ENCODE measurements at regions not wholly inside any gene's neighbourhood (a gene's known extent, or its start where the extent isn't known, plus 50 kb on each side); places are given as distances from the start of the nearest gene placed in this dataset.

DNA sequence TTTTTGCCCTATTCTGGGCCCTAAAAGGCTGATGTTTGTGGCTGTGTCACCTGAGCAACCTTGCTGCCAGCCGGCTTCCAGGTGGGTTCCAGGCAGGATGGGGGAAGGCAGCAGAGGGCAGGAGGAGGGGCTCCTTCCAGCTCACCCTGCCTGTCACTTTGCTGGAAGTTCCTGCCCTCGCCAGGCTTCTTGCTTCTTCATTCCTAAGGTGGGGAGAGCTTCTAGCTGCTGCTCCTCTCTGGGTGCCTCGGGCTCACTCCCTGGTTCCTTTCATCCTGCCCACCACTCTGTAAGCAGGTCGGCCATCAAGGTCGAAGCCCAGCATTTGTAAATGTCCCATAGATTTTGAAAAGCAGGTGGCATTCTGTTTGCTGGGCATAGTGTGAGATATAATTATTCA lies 249.4 kb upstream of the HS6ST1 start:
- DNase-seq (ENCODE audit: extremely low read depth in 1 of 11, low read depth in 9 of 11, low spot score in 4 of 11): no peak

DNA sequence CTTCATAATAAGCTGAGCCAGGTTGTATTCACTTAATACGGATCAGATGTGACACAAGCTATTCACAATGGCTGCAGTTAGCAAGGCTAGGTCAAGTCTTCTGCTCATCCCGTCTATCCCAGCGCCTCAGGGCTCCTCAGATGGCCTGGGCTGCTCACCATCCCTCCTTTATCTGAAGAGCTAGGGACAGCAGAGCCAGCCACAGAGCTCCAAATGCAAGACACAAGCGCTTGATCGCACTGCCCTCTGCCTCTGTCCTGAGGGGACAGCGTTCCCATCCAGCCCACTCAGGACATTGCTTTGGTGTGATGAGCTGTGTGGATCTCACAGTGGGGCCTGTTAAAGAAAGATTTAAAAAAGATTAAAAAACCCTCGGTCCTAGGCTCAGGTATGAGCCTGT lies 254.4 kb upstream of the HS6ST1 start:
- DNase-seq (ENCODE audit: extremely low read depth in 1 of 11, low read depth in 9 of 11, low spot score in 4 of 11): no peak

DNA sequence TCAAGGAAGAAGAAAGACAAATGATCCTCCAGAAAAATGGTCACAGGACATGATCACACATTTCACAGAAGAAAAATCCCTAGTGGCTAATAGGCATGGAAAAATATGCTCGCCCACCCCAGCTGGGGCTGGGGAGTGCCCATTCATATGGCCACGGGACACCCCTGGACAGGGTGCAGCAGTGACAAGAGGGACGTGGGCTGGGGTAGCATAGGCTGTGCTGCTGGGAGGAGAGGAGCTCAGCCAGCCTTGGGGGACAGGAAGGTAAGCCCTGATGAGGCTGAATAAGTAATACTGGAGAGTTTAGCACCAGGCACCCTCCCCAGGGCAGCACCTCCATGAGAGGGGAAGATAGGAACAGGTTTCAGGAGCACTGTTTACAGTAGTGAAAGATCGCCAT lies 254.9 kb upstream of the HS6ST1 start:
- no peak for DNase-seq (ENCODE audit: extremely low read depth in 1 of 11, low read depth in 9 of 11, low spot score in 4 of 11)

DNA sequence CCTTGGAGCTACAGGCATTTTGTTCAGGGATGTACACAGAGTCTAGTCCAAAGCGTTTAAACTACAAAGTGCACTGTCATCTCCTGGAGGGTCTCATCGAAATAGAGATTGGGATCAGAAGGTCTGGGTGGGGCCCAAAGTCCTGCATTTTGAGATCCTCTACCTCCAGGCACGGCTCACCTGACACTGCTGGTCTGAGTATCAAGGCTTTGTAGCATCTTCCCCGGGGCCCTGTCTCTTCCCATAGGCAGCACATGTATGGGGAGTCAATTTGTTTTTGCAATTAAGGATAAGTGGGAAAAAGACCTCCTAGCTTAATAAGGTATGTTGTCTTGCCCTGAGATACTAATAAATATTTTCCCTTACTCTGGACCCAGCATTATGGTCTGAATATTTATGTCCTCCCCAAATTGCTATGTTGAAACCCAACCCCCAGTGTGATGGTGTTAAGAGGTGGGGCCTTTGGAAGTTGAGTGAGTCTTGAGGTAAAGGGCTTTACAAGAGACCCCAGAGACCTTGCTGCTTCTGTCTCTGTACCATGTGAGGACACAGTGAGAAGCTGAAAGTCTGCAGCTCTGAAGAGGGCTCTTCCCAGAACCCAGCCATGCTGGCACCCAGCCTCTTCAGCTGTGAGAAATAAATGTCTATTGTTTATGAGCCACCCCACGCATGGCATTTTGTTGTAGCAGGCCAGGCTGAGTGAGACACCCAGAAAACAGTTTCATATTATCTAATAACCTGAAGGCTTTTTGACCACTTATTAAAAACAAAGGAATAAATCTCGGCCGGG lies 258.7 kb upstream of the HS6ST1 start:
- no peak for DNase-seq (ENCODE audit: extremely low read depth in 1 of 11, low read depth in 9 of 11, low spot score in 4 of 11)

DNA sequence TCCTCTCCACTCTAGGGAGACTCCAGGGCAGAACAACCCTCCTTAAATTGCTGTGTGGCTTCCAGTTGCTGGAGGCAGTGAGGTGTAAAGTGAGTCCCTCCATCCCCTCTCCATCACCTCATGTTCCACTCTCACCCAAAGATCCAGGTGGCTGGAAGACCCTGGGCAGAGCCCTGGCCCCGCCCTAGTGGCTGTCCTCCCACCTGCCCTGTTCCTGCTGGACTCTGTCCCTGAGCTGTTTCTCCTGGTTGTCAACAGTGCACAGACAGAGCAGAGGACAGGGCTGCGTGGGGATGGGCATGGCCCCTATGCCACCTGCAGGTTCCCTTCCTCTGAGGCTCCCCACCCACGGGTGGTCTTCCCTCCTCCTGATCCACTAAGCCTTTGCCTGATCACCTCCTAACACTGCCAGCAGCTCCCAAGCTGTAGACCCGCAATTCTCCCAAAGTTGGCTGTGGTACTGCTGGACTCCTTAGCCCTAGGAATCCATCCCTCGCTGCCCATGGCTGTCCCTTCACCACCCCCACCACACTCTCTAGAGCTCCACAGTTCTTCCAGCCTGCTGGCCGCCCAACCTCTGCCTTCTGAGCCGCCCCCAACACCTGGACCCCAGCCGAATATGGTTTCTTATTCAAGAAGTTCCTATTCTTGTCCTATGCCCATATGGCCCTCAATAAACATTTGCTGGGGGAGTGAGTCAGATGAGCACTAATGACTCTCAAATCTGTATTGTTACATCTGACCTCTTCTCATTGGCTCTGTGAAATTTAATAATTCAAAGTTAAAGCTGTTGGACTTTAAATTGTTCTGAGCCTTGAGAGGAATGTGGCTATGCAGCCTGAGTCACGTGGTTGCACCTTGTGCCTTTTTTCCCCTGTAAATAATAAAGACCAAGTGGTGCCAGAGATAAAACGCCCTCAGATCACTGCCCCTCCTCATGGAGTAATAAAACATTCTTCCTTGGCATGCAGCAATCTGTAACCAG lies 260.0 kb upstream of the HS6ST1 start:
- DNase-seq (ENCODE audit: extremely low read depth in 1 of 11, low read depth in 9 of 11, low spot score in 4 of 11): no peak

DNA sequence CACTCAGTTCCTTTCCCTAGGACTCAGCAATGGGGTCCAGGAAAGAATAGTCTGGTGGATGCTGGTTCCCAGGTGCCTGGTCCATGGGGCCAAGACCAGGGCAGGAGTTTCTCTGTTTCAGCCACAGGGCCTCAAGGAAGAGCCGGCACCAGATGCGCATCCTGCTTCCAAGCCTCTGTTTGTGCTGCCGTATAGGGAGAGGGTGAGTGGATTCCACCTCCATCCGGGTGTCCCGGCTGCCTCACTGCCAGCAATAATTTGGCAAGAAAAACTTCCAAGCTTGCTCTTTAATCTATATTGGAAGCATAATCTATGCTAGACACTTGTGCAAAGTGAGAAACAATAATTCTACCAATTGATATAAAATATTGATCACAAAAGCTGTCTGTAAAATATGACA lies 261.2 kb upstream of the HS6ST1 start:
- no peak for DNase-seq (ENCODE audit: extremely low read depth in 1 of 11, low read depth in 9 of 11, low spot score in 4 of 11)

DNA sequence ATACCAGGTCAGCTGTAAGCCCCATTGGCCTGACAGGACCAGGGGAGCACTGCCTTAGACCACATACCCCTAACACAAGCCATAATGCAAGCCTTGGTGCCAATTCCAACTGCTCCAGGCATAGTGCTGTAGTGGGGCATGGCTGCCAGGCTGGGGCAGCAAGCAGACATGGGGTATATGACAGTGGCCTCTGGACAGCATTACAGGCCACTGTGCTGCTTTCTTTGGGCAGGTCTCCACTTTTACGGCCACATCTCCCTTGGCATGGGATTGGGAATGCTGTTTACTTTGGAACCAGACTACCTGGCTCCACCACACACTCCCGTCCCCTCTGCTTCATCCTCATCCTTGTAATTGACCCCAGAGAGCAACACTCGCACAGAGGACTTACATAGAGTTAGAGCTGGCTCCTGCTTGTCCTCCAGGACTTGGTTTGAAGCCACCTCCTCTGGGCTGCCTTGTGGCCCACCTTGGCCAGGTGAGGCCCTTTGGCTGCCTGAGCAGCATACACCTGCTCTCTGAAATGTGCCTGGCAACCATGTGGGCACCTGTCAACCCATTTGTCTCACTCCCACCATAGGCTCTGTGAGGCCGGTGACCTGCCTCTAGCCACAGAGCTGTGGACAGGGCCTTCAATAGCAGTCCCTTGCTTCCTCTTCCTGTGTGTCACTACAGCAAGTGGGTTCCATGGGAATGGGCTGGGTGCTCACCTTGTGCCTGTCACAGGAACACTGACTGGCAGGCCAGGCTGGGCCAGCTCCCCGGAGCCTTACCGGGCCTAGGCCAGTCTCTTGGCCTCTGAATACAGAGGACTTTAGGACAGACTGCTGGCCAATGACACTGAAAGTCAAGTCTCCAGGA lies 262.6 kb upstream of the HS6ST1 start:
- DNase-seq (ENCODE audit: extremely low read depth in 1 of 11, low read depth in 9 of 11, low spot score in 4 of 11): no peak

DNA sequence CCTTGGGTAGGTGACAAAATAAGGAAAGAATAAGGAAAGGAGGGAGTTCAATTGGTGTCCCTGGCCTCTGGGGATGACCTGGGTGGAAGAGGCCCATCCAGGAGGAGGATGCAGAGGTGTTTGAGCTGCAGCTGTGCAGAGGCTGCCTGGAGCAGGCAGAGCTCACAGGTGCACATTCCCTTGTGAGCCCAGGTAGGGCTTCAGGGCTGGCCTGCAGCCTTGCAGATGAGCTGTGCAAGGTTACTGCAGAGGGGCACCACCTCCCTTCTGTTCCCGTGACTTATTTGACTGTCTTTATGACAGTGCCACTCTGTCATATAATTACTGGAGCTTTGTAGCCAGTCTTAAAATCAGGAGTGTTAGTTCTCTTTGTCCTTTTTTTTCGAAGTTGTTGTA lies 263.2 kb upstream of the HS6ST1 start:
- no peak for DNase-seq (ENCODE audit: extremely low read depth in 1 of 11, low read depth in 9 of 11, low spot score in 4 of 11)

DNA sequence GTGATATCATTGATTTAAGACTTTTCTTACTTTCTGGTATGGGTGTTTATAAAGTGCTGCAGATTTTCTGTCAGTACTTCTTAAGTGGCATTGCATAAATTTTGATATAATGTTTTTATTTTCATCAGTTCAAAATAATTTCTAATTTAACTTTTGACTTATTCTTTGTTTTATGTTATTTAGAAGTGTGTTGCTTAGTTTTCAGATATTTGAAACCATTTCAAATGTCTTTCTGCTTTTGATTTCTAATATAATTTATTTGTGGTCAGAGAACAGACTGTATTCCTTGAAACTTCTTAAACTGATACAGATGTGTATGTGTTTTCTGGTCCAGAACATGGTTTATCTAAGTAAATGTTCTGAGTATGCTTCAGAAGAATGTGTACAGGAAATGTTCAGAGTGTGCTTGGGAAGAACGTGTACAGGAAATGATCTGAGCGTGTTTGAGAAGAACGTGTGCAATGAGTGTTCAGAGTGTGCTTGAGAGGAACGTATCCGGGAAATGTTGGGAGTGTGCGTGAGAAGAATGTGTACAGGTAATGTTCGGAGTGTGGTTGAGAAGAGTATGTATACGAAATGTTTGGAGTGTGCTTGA lies 265.7 kb upstream of the HS6ST1 start:
- no peak for DNase-seq (ENCODE audit: extremely low read depth in 1 of 11, low read depth in 9 of 11, low spot score in 4 of 11)

DNA sequence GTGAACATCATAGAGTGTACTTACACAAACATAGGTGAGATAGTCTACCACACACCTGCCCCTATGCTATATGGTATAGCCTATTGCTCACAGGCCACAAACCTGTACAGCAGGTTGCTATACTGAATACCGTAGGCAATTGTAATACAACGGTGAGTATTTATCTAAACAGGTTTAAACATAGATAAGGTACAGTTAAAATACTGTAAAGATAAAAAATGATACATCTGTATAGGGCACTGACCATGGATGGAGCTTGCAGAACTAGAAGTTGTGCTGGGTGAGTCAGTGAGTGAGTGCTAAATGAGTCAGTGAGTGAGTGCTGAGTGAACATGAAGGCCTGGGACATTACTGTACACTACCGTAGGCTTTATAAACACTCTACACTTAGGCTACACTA lies 267.0 kb upstream of the HS6ST1 start:
- no peak for DNase-seq (ENCODE audit: extremely low read depth in 1 of 11, low read depth in 9 of 11, low spot score in 4 of 11)

DNA sequence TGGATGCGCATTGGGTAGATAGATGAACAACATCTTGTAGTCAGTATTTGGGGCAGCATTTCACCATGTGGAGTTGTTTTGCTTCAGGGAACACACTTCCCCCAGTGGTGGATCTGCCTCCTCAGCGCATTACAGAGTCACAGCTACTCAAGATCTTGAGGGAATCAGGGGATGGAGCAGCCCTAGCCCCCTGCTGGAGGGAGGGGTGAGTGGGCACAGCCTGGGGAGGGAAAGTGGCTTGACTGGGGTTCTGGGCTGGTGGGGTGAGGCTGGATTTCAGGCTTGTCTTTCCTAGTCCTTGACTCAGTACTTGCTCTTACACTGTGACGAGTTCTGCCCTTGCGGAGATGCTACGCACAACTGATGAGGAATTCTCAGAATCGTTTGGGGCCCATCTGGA lies 271.0 kb upstream of the HS6ST1 start:
- no peak for DNase-seq (ENCODE audit: extremely low read depth in 1 of 11, low read depth in 9 of 11, low spot score in 4 of 11)

DNA sequence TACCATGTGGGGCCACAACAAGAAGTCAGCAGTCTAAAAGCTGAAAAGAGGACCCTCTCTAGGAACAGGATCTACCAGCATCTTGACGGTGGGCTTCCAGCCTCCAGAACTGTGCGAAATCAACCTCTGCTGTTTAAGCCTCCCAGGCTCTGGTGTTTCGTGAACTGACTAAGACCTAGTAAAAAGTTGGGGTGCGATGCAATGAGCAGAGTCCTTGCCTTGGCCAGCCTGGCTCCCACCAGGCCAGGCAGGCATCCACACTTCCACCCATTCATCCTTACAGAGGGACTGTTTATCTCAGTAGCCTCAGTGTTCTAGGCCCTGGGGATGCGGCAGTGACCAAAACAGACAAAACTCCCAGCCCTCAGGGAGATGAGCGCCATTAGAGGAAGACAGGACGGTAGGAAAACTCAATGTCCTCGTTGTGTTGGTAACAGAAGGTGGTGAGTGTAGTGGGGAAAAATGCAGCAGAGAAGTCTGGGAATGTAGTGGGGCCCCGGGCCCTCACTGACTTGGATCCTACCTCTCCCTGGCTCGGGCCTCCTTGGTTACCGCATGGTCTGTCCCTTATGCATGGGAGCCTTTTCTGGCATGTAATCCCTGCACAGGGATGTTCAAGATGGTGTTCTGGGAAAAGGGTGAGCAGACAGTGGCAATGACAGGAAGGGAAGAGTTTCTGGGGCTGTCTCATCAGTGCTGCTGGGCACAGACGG lies 271.8 kb upstream of the HS6ST1 start:
- no peak for DNase-seq (ENCODE audit: extremely low read depth in 1 of 11, low read depth in 9 of 11, low spot score in 4 of 11)

DNA sequence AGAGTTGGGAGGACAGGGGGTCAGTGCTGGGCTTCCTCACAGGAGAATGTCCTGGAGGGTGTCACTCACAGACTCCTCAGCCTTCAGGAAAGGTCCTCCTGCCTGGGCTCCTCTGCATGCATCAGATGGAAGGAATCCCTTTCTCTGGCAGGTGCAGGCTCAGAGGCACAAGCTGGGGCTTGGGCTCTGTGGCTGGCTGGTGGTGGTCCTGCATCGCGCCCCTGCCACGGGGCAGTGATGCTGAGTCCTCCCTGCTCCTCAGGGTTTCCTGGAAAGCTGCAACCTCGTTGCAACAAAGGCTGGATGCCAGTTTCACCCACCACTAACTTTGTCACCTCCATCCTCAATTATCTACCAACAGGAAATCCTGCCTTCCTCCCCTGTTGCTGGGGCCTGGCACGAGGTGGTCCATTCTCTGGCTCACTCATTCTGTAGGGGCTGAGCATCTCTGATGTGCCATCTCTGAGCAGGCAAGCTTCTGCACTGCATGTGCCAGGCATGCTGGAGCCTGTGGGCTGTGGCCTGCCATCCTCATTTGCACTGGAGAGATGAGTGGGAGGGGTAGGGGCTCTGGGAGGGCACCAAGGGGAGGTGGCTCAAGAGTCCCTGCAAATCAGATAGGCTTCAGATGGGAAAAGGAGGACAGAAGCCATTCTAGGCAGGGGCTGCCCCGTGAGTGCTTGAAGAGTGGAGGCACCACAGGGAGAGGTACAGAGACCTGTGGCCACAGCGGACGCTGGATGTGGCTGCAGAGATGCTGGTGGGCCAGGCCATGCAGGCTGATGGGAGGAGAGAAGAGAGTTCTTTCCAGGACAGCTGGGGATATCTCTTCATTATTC lies 272.6 kb upstream of the HS6ST1 start:
- DNase-seq (ENCODE audit: extremely low read depth in 1 of 11, low read depth in 9 of 11, low spot score in 4 of 11): no peak

DNA sequence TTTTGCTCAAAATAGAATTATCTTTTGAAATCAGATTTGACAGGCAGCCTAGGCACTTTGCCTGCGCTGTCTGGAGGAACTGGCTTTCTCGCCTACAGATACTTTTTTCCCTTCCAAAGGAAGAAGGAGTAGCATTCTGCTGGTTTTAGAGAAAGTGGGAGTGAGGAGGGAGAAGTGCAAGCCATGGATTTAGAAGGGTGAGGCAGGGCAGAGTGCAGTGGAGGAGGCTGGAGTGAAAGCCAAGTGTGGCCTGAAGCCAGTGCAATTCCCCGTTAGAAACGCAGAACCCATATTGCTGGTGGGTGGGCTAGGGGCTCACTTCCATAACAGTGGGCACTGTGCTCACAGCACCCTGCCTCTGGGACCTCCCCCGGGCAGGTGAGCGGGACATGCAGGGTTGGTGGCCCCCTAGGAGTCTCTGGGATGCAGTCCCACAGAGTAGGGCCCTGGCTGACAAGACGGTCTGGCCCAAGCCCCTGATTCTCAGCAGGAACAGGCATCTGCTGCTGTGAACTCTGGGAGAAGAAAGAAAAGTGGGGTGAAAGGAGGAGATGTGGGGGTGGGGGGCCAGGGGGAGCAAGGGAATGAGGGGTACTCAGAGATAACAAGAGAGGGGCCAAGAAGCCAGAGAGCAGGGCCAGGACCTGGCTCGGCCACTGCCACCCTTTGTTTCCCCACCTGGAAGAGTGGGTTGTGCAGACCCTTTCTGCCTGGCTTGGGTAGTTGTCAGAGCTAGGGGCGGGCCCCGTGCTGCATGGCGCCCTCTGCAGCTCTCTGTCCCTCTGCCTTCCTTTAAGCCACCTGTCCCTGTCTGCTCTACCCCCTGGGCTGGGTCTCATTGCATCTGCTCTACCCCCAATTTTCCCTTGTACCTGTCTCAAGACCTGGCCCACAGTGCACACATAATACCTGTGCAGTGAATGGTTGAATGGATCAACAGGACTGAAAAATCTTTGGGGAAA lies 273.5 kb upstream of the HS6ST1 start:
- no peak for DNase-seq (ENCODE audit: extremely low read depth in 1 of 11, low read depth in 9 of 11, low spot score in 4 of 11)

DNA sequence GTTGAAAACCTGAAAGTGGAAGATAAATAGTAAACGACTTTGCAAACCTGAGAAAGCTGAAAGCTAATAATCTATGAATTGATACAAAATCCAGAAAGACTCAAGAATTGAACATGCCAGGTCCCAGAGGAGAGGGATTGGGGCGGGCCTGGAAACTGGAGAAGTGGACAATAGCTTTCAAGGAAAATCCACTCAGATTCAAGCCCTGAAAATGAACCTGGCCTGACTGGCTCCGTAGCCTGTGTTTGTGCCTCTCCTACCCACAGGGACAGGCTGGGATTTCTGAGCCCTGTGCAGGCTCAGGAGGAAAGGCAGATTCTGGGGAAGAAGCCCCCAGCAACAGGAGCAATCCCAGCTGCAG lies 274.8 kb upstream of the HS6ST1 start:
- DNase-seq (ENCODE audit: extremely low read depth in 1 of 11, low read depth in 9 of 11, low spot score in 4 of 11): no peak

DNA sequence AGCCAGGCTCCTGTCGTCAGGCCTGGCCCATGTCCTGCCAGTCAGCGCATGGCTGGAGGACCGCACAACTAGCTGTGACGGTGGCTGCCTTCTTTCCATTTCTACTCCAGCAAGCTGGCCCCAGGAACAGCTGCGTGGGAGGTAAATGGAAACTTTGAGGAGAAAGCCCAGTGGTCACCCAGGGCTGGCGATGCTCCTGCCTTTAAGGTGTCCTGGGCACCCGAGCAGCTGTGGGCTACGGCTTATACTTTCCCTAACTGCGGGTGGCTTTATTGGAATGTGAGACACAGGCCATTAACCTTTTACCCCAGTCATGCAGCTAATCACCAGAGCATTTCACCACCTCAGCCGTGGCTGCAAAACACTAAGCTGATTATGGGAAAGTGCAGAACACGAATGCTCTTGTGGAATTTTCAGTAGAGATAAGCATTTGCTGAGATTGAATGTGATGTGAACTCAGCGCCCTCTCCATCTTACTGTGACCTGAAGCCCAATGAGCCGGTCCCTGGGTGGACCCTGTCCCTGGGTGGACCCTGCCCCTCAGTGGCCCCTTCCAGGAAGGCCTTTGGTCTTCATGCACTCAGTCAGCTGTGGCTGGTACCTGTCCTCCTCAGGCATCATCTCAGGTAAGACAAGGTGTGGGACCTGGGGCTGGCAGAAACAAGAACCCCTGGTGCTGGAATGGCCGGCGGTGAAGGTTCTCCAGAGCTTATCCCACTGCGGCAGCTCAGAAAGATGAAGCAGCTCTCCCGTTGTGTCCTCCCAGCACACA lies 275.4 kb upstream of the HS6ST1 start:
- peak; percentile 39 to 82 (median 61) for DNase-seq (ENCODE audit: extremely low read depth in 1 of 11, low read depth in 9 of 11, low spot score in 4 of 11)
